Upper lobe of left lung (tissue), 4 donors: ENCODE measurements at regions not wholly inside any gene's neighbourhood (a gene's known extent, or its start where the extent isn't known, plus 50 kb on each side); places are given as distances from the start of the nearest gene placed in this dataset.

Source experiments
- POLR2A ChIP-seq, 4 donors: fragments of 450-650 bp; IDR thresholded peaks; one replicate each; pipeline ENCODE4 v1.5.1; 2016 to 2017; ENCODE audit warnings: antibody characterized with exemption in 4 of 4, mild to moderate bottlenecking in 2 of 4
- POLR2AphosphoS5 ChIP-seq, 2 donors: sonication (generic); formaldehyde crosslinking; IDR thresholded peaks; one replicate each; pipeline ENCODE4 v1.5.1; 2017; ENCODE audit warnings: antibody characterized with exemption in 2 of 2
- TF ChIP-seq, protein P1 (sequence below), 6 experiments: fragments of 450-650 bp in 4 of 6; fragments of 200-600 bp in 2 of 6; sonication (generic) in 2 of 6; IDR thresholded peaks; one replicate each; pipeline ENCODE4 v1.5.1; 2016 to 2019; ENCODE audit warnings: antibody characterized with exemption in 6 of 6

DNA sequence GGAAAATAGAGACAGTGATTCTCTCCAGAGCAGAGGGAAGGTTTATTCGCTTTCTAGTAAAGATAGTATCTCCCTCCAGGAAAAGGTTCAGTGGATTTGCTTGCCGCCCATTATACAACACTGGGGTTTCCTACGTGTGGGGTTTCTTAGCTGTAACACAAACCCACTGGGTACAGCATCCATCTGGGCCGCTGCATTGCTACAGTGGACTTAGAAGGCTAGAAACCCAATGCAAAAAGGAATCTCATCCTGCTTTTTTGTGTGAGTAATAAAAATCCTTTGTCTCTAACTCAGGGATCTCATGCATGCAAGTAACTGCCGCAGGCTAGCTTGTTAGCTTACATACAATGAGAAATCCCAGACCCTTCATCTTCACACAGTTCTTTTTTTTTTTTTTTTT lies 67.1 kb upstream of the BCL2L14 start:
- TF ChIP-seq, protein P1, sequence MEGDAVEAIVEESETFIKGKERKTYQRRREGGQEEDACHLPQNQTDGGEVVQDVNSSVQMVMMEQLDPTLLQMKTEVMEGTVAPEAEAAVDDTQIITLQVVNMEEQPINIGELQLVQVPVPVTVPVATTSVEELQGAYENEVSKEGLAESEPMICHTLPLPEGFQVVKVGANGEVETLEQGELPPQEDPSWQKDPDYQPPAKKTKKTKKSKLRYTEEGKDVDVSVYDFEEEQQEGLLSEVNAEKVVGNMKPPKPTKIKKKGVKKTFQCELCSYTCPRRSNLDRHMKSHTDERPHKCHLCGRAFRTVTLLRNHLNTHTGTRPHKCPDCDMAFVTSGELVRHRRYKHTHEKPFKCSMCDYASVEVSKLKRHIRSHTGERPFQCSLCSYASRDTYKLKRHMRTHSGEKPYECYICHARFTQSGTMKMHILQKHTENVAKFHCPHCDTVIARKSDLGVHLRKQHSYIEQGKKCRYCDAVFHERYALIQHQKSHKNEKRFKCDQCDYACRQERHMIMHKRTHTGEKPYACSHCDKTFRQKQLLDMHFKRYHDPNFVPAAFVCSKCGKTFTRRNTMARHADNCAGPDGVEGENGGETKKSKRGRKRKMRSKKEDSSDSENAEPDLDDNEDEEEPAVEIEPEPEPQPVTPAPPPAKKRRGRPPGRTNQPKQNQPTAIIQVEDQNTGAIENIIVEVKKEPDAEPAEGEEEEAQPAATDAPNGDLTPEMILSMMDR (IDR thresholded peaks at IDR 0.05): no peak
- TF ChIP-seq POLR2AphosphoS5 (IDR thresholded peaks at IDR 0.05) (no peak), POLR2A (IDR thresholded peaks at IDR 0.05) (no peak)
